Right lobe of liver (tissue), 4 donors: ENCODE measurements at regions not wholly inside any gene's neighbourhood (a gene's known extent, or its start where the extent isn't known, plus 50 kb on each side); places are given as distances from the start of the nearest gene placed in this dataset.

Experiments
- CTCF ChIP-seq, 4 donors: fragments of 200-600 bp in 3 of 4; fragments of 450-650 bp in 1 of 4; IDR thresholded peaks; one replicate each; pipeline versions ENCODE4 v1.5.1 to v1.8.0; 2016 to 2022; ENCODE audit warnings: antibody characterized with exemption in 4 of 4, mild to moderate bottlenecking in 2 of 4
- POLR2A ChIP-seq: fragments of 450-650 bp; IDR thresholded peaks from one replicate; pipeline ENCODE4 v1.6.1; 2017; ENCODE audit warnings: antibody characterized with exemption, mild to moderate bottlenecking
- donor health status: DM: no; HTN: no; CAD: no.
- donor health status: DM: no; HTN: no; CAD: no.
- donor health status: DM: no; HTN: yes; CAD: no.

- TF ChIP-seq POLR2A = no peak
- TF ChIP-seq CTCF (IDR thresholded peaks at IDR 0.05) = no peak
Observed at GRCh38 chr3:104291437-104291851, 1075.3 kb upstream of the ALCAM start.
